Urothelium cell line (cell line): ENCODE measurements at regions not wholly inside any gene's neighbourhood (a gene's known extent, or its start where the extent isn't known, plus 50 kb on each side); places are given as distances from the start of the nearest gene placed in this dataset.
"Not testable (repeated sequence)": the region's sequence is repeated elsewhere in the genome, so short reads cannot be mapped to it uniquely, and the experiment has no call there.

Experiments used
- DNase-seq: peaks from one replicate; pipeline ENCODE4 v3.0.0; 2011; ENCODE audit warnings: low spot score, mixed read lengths
- FAIRE-seq: peaks from 2 replicates; lab custom pipeline; 2011; peaks lifted over from hg19 to GRCh38; lab: Jason Lieb, UNC

GRCh38 chr4:71081192-71081591 lies 87.7 kb downstream of the DCK start:
- FAIRE-seq: no peak
- no peak for DNase-seq

- FAIRE-seq (no peak), DNase-seq (no peak)
These were observed 100.3 kb downstream of the DCK start for GRCh38 chr4:71093745-71094144.

- no peak for FAIRE-seq
These were observed 100.8 kb downstream of the DCK start for GRCh38 chr4:71094201-71094600.

GRCh38 chr4:71095141-71095540 lies 101.7 kb downstream of the DCK start:
- no peak for FAIRE-seq

More at GRCh38 chr4:71094201-71094600, 100.8 kb downstream of the DCK start:
- no peak for DNase-seq

GRCh38 chr4:71095545-71095944 lies 102.1 kb downstream of the DCK start:
- FAIRE-seq (no peak), DNase-seq (no peak)

More at GRCh38 chr4:71095141-71095540, 101.7 kb downstream of the DCK start:
- no peak for DNase-seq

- no peak for DNase-seq
- FAIRE-seq: no peak
These were observed 114.3 kb downstream of the DCK start for GRCh38 chr4:71107726-71108125.

- DNase-seq: no peak
- no peak for FAIRE-seq
These were observed 117.0 kb downstream of the DCK start for GRCh38 chr4:71110499-71110898.

- FAIRE-seq, DNase-seq: not testable (repeated sequence)
These were observed 117.7 kb downstream of the DCK start for GRCh38 chr4:71111133-71111532.

- FAIRE-seq (no peak), DNase-seq (no peak)
These were observed 119.8 kb downstream of the DCK start for GRCh38 chr4:71113294-71113693.

GRCh38 chr4:71120831-71121524 lies 127.5 kb downstream of the DCK start:
- no peak for FAIRE-seq

GRCh38 chr4:71123951-71124350 lies 130.5 kb downstream of the DCK start:
- no peak for FAIRE-seq
- DNase-seq: no peak

More at GRCh38 chr4:71120831-71121524, 127.5 kb downstream of the DCK start:
- no peak for DNase-seq

GRCh38 chr4:71125137-71125536 lies 131.7 kb downstream of the DCK start:
- no peak for DNase-seq
- no peak for FAIRE-seq

- peak; percentile 74 for FAIRE-seq
- peak; percentile 44 for DNase-seq
These were observed 133.3 kb downstream of the DCK start for GRCh38 chr4:71126719-71127118.

GRCh38 chr4:71130827-71131603 lies 137.6 kb downstream of the DCK start:
- peak; percentile 36 for DNase-seq

GRCh38 chr4:71132486-71132885 lies 139.0 kb downstream of the DCK start:
- DNase-seq (no peak), FAIRE-seq (no peak)

More at GRCh38 chr4:71130827-71131603, 137.6 kb downstream of the DCK start:
- no peak for FAIRE-seq

- FAIRE-seq (no peak), DNase-seq (no peak)
These were observed 140.0 kb downstream of the DCK start for GRCh38 chr4:71133491-71133890.

- no peak for FAIRE-seq
These were observed 142.6 kb downstream of the DCK start for GRCh38 chr4:71136071-71136470.

GRCh38 chr4:71138007-71138615 lies 144.7 kb downstream of the DCK start:
- FAIRE-seq (no peak), DNase-seq (no peak)

More at GRCh38 chr4:71136071-71136470, 142.6 kb downstream of the DCK start:
- no peak for DNase-seq

GRCh38 chr4:71140563-71140962 lies 147.1 kb downstream of the DCK start:
- no peak for FAIRE-seq
- DNase-seq: no peak

GRCh38 chr4:71141125-71141524 lies 147.7 kb downstream of the DCK start:
- FAIRE-seq (no peak), DNase-seq (no peak)

- FAIRE-seq (no peak), DNase-seq (no peak)
These were observed 153.8 kb downstream of the DCK start for GRCh38 chr4:71147261-71147660.

- DNase-seq: no peak
- FAIRE-seq: no peak
These were observed 155.1 kb downstream of the DCK start for GRCh38 chr4:71148545-71148944.
